Activated T-helper 1 cell treated with anti-CD3 and anti-CD28 coated beads, Interleukin-12 subunit alpha, Interleukin-12 subunit beta, Interleukin-2, Interleukin-4 antibody, amounts not matched to agents 30 ng/mL and 10 ng/mL and 1 ng/mL, durations not matched to agents 14 hours and 24 hours and 36 hours (primary cell): ENCODE measurements at regions not wholly inside any gene's neighbourhood (a gene's known extent, or its start where the extent isn't known, plus 50 kb on each side); places are given as distances from the start of the nearest gene placed in this dataset.

ENCODE experiments used
- DNase-seq: peaks from one replicate; pipeline ENCODE4 v3.0.0; 2021; ENCODE audit warnings: low spot score
- H3K27ac Mint-ChIP-seq: one replicate; pipeline ENCODE4 v1.8.0; 2021; ENCODE audit warnings: mild to moderate bottlenecking, mixed read lengths
- H3K27me3 Mint-ChIP-seq: one replicate; pipeline ENCODE4 v1.8.0; 2022; ENCODE audit warnings: mild to moderate bottlenecking, moderate library complexity, mixed read lengths; ENCODE audit not compliant: insufficient read depth
- H3K36me3 Mint-ChIP-seq: one replicate; pipeline ENCODE4 v1.8.0; 2021; ENCODE audit warnings: low read depth, mixed read lengths
- H3K4me1 Mint-ChIP-seq: one replicate; pipeline ENCODE4 v1.8.0; 2021; ENCODE audit warnings: low read depth, mixed read lengths
- H3K4me3 Mint-ChIP-seq: one replicate; pipeline ENCODE4 v1.8.0; 2021; ENCODE audit warnings: mild to moderate bottlenecking, moderate library complexity, mixed read lengths
- H3K9me3 Mint-ChIP-seq: one replicate; pipeline ENCODE4 v1.8.0; 2021; ENCODE audit warnings: mixed read lengths
- intact Hi-C: fragments of 100-400 bp; cut with micrococcal nuclease; formaldehyde crosslinking; loops from one replicate; pipeline ENCODE4 v1.15.1; 2024

DNA sequence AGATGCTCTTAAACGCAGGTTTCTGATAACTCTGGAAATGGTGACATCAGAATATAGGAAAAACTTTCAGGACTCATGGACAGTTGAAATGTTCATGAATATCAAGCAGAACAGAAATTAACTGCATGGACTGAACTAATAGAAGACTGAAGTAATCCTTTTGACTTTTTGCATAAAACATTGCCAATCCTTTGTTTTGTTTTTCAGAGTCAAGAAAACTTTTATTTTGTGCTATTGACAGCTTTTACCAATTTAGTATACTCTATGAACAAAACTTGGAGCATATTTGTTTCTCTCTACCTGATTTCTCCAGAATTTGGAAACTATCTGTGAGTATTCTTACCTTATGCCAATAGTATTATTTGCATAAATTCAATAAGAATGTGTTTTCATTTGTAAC, 61.2 kb upstream of the HMX1 start:
- DNase-seq, result no peak
- intact Hi-C loops, result no loop called here
- H3K36me3 Mint-ChIP-seq, result no peaks in the 10 kb centered on the region
- no peaks in the 10 kb centered on the region for H3K4me1 Mint-ChIP-seq
- no peak overlapping the region for H3K27ac Mint-ChIP-seq
- no peaks in the 10 kb centered on the region for H3K27me3 Mint-ChIP-seq
- H3K4me3 Mint-ChIP-seq, result no peak overlapping the region
- H3K9me3 Mint-ChIP-seq, result peaks cover 9% of the 10 kb centered on the region

DNA sequence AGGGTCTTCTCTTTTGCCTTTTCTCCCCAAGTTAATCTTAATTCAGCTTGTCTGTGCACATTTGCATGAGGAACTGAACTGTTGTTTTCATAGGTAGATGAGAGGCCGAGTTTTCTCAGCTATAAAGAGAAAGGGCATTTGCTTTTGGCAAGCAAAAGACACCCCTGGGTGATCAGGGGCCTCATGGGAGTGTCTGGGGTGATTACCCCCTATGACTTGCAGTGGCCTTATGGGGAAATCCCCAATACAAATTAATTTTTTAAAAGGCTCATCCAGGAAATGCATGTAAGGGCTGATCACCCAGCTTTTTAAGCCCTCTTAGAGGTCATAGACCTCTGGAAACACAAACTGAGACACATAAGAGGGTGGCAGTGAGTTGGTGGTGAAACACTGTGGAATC, 56.4 kb upstream of the HMX1 start:
- Mint-ChIP-seq H3K27ac (no peak overlapping the region), H3K4me1 (no peaks in the 10 kb centered on the region), H3K36me3 (no peaks in the 10 kb centered on the region), H3K27me3 (no peaks in the 10 kb centered on the region), H3K4me3 (no peak overlapping the region), H3K9me3 (peaks cover 6% of the 10 kb centered on the region)
- DNase-seq, result no peak
- intact Hi-C loops, result loop anchor here (10.0 kb wide), 1 partner anchor 1663 kb away; no protein-coding TSS in a partner anchor

DNA sequence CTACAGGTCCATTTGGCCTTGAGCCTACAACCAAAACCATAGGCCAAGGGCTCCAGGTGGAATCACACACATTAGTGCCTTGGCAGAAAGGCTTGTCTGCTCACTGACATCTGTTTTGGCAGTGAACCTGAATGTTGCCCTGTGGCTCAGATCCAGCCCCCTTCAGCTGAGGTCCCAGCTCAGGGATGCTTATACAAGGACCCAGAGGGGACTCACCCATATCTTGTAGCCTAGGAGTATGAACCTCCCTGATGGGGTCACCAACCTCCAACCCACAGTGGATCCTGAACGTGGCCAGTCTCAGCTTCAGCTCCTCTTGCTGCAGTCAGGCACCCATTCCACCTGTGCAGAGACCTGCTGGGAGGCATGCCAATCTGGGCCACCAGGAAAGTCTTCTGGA, 50.8 kb upstream of the HMX1 start:
- Mint-ChIP-seq H3K4me1 (no peaks in the 10 kb centered on the region), H3K4me3 (no peak overlapping the region), H3K27ac (no peak overlapping the region), H3K36me3 (no peaks in the 10 kb centered on the region), H3K27me3 (no peaks in the 10 kb centered on the region), H3K9me3 (peaks cover 9% of the 10 kb centered on the region)
- intact Hi-C loops, result loop anchor here (10.0 kb wide), 1 partner anchor 1658 kb away; no protein-coding TSS in a partner anchor
- DNase-seq, result no peak

DNA sequence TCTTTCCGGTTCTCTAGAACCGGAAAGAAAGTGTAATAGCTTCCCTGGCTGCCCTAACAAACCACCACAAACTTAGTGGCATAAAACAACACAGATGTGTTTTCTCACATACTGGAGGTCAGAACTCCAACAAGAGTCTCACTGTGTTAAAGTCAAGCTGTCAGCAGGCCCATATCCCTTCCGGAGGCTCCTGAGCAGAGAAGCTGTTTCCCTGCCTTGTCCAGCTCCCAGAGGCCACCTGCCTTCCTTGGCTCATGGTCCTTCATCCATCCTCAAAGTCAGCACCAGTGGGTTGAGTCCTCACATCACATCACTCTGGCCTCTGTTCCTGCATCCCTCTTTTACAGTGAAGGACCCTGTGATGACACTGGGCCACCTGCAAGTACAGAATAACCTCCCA, 49.8 kb upstream of the HMX1 start:
- Mint-ChIP-seq H3K27ac (no peak overlapping the region), H3K4me1 (no peaks in the 10 kb centered on the region), H3K27me3 (no peaks in the 10 kb centered on the region), H3K36me3 (no peaks in the 10 kb centered on the region), H3K4me3 (no peak overlapping the region), H3K9me3 (peaks cover 9% of the 10 kb centered on the region)
- DNase-seq, result no peak
- intact Hi-C loops, result loop anchor here (10.0 kb wide), 1 partner anchor 1657 kb away; no protein-coding TSS in a partner anchor
